ENCODE measurements at regions not wholly inside any gene's neighbourhood (a gene's known extent, or its start where the extent isn't known, plus 50 kb on each side); places are given as distances from the start of the nearest gene placed in this dataset.

GRCh38 chr16:66220702-66221101, 145.8 kb upstream of the CDH5 start:
- H2AFZ ChIP-seq (ENCODE audit: low read length) = no peak overlapping the region
- ATAC-seq = no peak
- H3K36me3 ChIP-seq (replicated peaks in 1 of 2; ENCODE audit: control insufficient read depth in 1 of 2, insufficient read depth in 2 of 2, low read length in 2 of 2) = no peaks in the 10 kb centered on the region
- no peaks in the 10 kb centered on the region for H3K9me3 ChIP-seq (ENCODE audit: low read length)
- H3K4me3 ChIP-seq (replicated peaks in 1 of 3; ENCODE audit: insufficient read depth in 1 of 3, low read depth in 2 of 3, low read length in 3 of 3) = no peak overlapping the region
- ChIA-PET CTCF (ENCODE audit: low intra/inter-chr PET ratio, low total read pairs) (no interaction called here), POLR2A (no interaction called here)
- TF ChIP-seq ZNF546 (CRISPR knock-in tag; conservative IDR thresholded peaks at IDR 0.05) = no peak
- no peak for TF ChIP-seq ETV5 (CRISPR knock-in tag; IDR thresholded peaks at IDR 0.05; ENCODE audit: borderline replicate concordance)
- TF ChIP-seq ZNF790 (CRISPR knock-in tag; IDR thresholded peaks at IDR 0.05; ENCODE audit: borderline replicate concordance) = no peak
- no peak for TF ChIP-seq TIGD3 (CRISPR knock-in tag; IDR thresholded peaks at IDR 0.05; ENCODE audit: borderline replicate concordance)
- TF ChIP-seq ZNF484 (CRISPR knock-in tag; IDR thresholded peaks at IDR 0.05; ENCODE audit: borderline replicate concordance, low read depth) = no peak
- TF ChIP-seq TCF7 (IDR thresholded peaks at IDR 0.05; ENCODE audit: low read depth) = no peak
- no peak for TF ChIP-seq NCOA1 (CRISPR knock-in tag; IDR thresholded peaks at IDR 0.05)
- no peak for TF ChIP-seq ZNF333 (CRISPR knock-in tag; IDR thresholded peaks at IDR 0.05; ENCODE audit: borderline replicate concordance)
- TF ChIP-seq MXD3 (CRISPR knock-in tag; IDR thresholded peaks at IDR 0.05) = no peak
- TF ChIP-seq UBTF (CRISPR knock-in tag; IDR thresholded peaks at IDR 0.05) = no peak
- no peak for TF ChIP-seq ATF5 (CRISPR knock-in tag; IDR thresholded peaks at IDR 0.05; ENCODE audit: low read depth)
- no peak for TF ChIP-seq ZNF234 (CRISPR knock-in tag; conservative IDR thresholded peaks at IDR 0.05)
- no peak for TF ChIP-seq NR1H2 (CRISPR knock-in tag; IDR thresholded peaks at IDR 0.05; ENCODE audit: borderline replicate concordance, low read depth)
- TF ChIP-seq ZSCAN22 (CRISPR knock-in tag; IDR thresholded peaks at IDR 0.05) = no peak
- no peaks in the 10 kb centered on the region for H4K20me1 ChIP-seq (ENCODE audit: insufficient read depth, low read length)
- no peak overlapping the region for H3K9ac ChIP-seq (ENCODE audit: insufficient read depth, low read depth, low read length)
- H3K27me3 ChIP-seq (ENCODE audit: control insufficient read depth in 1 of 2, insufficient read depth in 2 of 2, low read length in 2 of 2) = peaks cover 1 to 25% of the 10 kb centered on the region in 2 experiments; a peak in 4 of 5 replicates
- intact Hi-C loops (cut with micrococcal nuclease; ENCODE audit: unreplicated experiment) (no loop called here), in situ Hi-C loops (cut with HindIII; ENCODE audit: extremely low pct_ligation_motif_present, low pct_unique_long_range_greater_than_20kb) (no loop called here)
- H3K79me2 ChIP-seq (ENCODE audit: insufficient read depth, low read length) = no peaks in the 10 kb centered on the region
- DNase-seq (ENCODE audit: low spot score) = no peak
- no peak for FAIRE-seq
- H3K4me2 ChIP-seq (ENCODE audit: low read depth, low read length) = no peak overlapping the region
- BruUV-seq (replicated peaks) = no TSS peak
- H3K4me1 ChIP-seq (ENCODE audit: insufficient read depth, low read length) = no peaks in the 10 kb centered on the region
- no peak overlapping the region for H3K27ac ChIP-seq (ENCODE audit: extremely low read length, insufficient read depth, low read length)
- 36% methylated on average over 6 of the region's 6 CpGs for WGBS (ENCODE audit: low lambda C conversion rate)
